KOPT-K1 (cell line): ENCODE measurements at regions not wholly inside any gene's neighbourhood (a gene's known extent, or its start where the extent isn't known, plus 50 kb on each side); places are given as distances from the start of the nearest gene placed in this dataset.
A peak's percentile ranks its signal among the peaks of the same experiment; 100 is the strongest.

Experiments
- H3K27ac ChIP-seq: fragments of 200-600 bp; sonication (generic); 2 replicates; pipeline ENCODE4 v1.5.1; 2016; ENCODE audit warnings: antibody characterized with exemption, mild to moderate bottlenecking, low read depth, low read length; ENCODE audit not compliant: poor library complexity, severe bottlenecking
- H3K36me3 ChIP-seq: fragments of 200-600 bp; sonication (generic); 2 replicates; pipeline ENCODE4 v1.5.1; 2017; ENCODE audit warnings: antibody characterized with exemption, mild to moderate bottlenecking, low read length, moderate library complexity; ENCODE audit not compliant: insufficient read depth
- H3K9me3 ChIP-seq: fragments of 200-600 bp; sonication (generic); 2 replicates; pipeline ENCODE4 v1.5.1; 2017; ENCODE audit warnings: antibody characterized with exemption, low read length, mild to moderate bottlenecking; ENCODE audit not compliant: insufficient read depth, poor library complexity, severe bottlenecking

GRCh38 chr2:121902171-121902591 lies 146.7 kb downstream of the TSN start:
- H3K27ac ChIP-seq: peak overlapping the region; percentile 66
- no peaks in the 10 kb centered on the region for H3K9me3 ChIP-seq
- H3K36me3 ChIP-seq: peaks cover 2% of the 10 kb centered on the region; the same call in 1 of the 2 replicates

GRCh38 chr2:121902616-121903015 lies 147.2 kb downstream of the TSN start:
- Histone ChIP-seq H3K9me3 (no peaks in the 10 kb centered on the region), H3K36me3 (peaks cover 4% of the 10 kb centered on the region; the same call in 1 of the 2 replicates), H3K27ac (peak overlapping the region; percentile 66)

- H3K36me3 ChIP-seq: peaks cover 4% of the 10 kb centered on the region; the same call in 1 of the 2 replicates
- H3K9me3 ChIP-seq: no peaks in the 10 kb centered on the region
- H3K27ac ChIP-seq: peak overlapping the region; percentile 66
Measured at GRCh38 chr2:121903037-121903689, 147.7 kb downstream of the TSN start.

- Histone ChIP-seq H3K9me3 (no peaks in the 10 kb centered on the region), H3K27ac (no peak overlapping the region), H3K36me3 (peaks cover 4% of the 10 kb centered on the region; the same call in 1 of the 2 replicates)
Measured at GRCh38 chr2:121904656-121905055, 149.2 kb downstream of the TSN start.

GRCh38 chr2:121905201-121905600 lies 149.8 kb downstream of the TSN start:
- H3K9me3 ChIP-seq: no peaks in the 10 kb centered on the region
- peaks cover 4% of the 10 kb centered on the region; the same call in 1 of the 2 replicates for H3K36me3 ChIP-seq
- no peak overlapping the region for H3K27ac ChIP-seq

GRCh38 chr2:121906170-121906569 lies 150.7 kb downstream of the TSN start:
- Histone ChIP-seq H3K27ac (no peak overlapping the region), H3K36me3 (peaks cover 4% of the 10 kb centered on the region; the same call in 1 of the 2 replicates), H3K9me3 (no peaks in the 10 kb centered on the region)

GRCh38 chr2:121907928-121908327 lies 152.5 kb downstream of the TSN start:
- Histone ChIP-seq H3K36me3 (peaks cover 4% of the 10 kb centered on the region; the same call in 1 of the 2 replicates), H3K27ac (no peak overlapping the region), H3K9me3 (no peaks in the 10 kb centered on the region)

- H3K27ac ChIP-seq: no peak overlapping the region
- peaks cover 4% of the 10 kb centered on the region; the same call in 1 of the 2 replicates for H3K36me3 ChIP-seq
- no peaks in the 10 kb centered on the region for H3K9me3 ChIP-seq
Measured at GRCh38 chr2:121910139-121910538, 154.7 kb downstream of the TSN start.

GRCh38 chr2:121911036-121911435 lies 155.6 kb downstream of the TSN start:
- H3K27ac ChIP-seq: no peak overlapping the region
- H3K36me3 ChIP-seq: peaks cover 4% of the 10 kb centered on the region; the same call in 1 of the 2 replicates
- no peaks in the 10 kb centered on the region for H3K9me3 ChIP-seq

GRCh38 chr2:121917143-121917542 lies 161.7 kb downstream of the TSN start:
- H3K9me3 ChIP-seq: no peaks in the 10 kb centered on the region
- no peak overlapping the region for H3K27ac ChIP-seq
- H3K36me3 ChIP-seq: no peaks in the 10 kb centered on the region

- H3K9me3 ChIP-seq: no peaks in the 10 kb centered on the region
- H3K36me3 ChIP-seq: no peaks in the 10 kb centered on the region
- no peak overlapping the region for H3K27ac ChIP-seq
Measured at GRCh38 chr2:121918231-121918630, 162.8 kb downstream of the TSN start.

GRCh38 chr2:121919803-121920202 lies 164.4 kb downstream of the TSN start:
- no peaks in the 10 kb centered on the region for H3K36me3 ChIP-seq
- H3K27ac ChIP-seq: no peak overlapping the region
- H3K9me3 ChIP-seq: no peaks in the 10 kb centered on the region

- Histone ChIP-seq H3K9me3 (no peaks in the 10 kb centered on the region), H3K27ac (no peak overlapping the region), H3K36me3 (no peaks in the 10 kb centered on the region)
Measured at GRCh38 chr2:121925466-121925865, 170.0 kb downstream of the TSN start.

GRCh38 chr2:121943285-121943684 lies 187.8 kb downstream of the TSN start:
- Histone ChIP-seq H3K36me3 (no peaks in the 10 kb centered on the region), H3K9me3 (no peaks in the 10 kb centered on the region)

GRCh38 chr2:121944072-121944831 lies 188.8 kb downstream of the TSN start:
- Histone ChIP-seq H3K36me3 (no peaks in the 10 kb centered on the region), H3K9me3 (no peaks in the 10 kb centered on the region), H3K27ac (no peak overlapping the region)

More at GRCh38 chr2:121943285-121943684, 187.8 kb downstream of the TSN start:
- H3K27ac ChIP-seq: no peak overlapping the region
